NCI-H524 treated with DMSO at 0.1 percent for 48 hours (cell line): ENCODE measurements at regions not wholly inside any gene's neighbourhood (a gene's known extent, or its start where the extent isn't known, plus 50 kb on each side); places are given as distances from the start of the nearest gene placed in this dataset.

ENCODE experiments used
- DNase-seq: peaks from one replicate; lab custom pipeline; 2025; lab: John Stamatoyannopoulos, UW

DNA sequence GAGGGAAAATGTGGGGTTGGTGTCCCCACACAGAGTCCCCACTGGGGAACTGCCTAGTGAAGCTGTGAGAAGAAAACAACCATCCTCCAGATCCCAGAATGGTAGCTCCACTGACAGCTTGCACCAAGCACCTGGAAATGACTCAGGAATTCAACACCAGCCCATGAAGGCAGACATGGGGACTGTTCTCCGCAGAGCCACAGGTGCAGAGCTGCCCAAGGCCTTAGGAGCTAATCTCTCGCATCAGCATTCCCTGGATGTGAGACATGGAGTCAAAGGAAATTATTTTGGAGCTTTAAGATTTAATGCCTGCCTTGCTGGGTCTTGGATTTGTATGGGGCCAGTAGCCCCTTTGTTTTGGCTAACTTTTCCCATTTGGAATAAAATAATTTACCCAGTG, 367.9 kb downstream of the FAM133A start:
- DNase-seq = no peak

DNA sequence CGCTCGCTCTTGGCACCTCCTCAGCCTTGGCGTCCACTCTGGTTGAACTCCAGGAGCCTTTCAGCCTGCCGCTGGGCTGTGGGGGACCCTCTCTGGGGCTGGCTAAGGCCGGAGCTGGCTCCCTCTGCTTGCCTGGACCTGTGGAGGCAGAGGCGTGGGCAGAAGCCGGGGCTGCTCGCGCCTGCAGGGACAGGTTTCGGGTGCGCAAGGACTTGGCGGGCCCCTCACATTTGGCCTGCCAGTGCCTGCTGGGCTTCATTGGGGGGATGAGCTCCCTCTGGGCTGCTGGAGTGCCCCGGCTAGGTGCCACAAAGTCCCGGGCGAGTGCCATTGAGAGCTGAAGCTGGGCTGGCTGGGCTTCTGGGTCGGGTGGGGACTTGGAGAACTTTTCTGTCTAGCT, 371.7 kb downstream of the FAM133A start:
- DNase-seq = no peak

DNA sequence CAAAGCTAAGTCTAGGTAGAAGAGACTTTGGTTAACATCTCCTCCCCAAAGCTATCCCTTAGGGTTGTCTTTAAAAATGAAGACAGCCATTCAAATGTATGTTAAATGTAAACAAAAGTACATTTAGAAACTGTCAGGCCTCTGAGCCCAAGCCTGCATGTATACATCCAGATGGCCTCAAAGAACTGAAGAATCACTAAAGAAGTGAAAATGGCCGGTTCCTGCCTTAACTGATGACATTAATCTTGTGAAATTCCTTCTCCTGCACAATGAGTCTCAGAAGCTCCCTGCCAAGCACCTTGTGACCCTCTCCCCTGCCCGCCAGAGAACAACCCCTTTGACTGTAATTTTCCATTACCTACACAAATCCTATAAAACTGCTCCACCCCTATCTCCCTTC, 377.9 kb downstream of the FAM133A start:
- DNase-seq = no peak

DNA sequence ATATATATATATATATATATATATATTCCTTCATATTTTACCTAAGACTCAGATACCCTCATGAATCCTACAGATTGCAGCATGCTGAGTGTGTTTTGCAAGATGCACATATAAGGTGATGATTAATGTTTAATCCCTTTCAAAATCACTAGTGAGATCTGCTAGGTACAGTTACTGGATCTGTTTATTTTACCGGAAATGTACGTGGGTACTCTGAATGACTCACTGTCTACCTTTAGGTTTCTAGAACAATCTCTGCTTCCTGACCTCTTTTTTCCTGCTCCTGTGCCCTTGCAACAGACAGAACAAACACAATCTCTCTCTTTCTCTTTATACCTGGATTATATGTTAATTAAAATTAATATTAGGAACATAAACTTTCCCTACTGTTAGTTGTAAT, 379.6 kb downstream of the FAM133A start:
- DNase-seq = no peak

DNA sequence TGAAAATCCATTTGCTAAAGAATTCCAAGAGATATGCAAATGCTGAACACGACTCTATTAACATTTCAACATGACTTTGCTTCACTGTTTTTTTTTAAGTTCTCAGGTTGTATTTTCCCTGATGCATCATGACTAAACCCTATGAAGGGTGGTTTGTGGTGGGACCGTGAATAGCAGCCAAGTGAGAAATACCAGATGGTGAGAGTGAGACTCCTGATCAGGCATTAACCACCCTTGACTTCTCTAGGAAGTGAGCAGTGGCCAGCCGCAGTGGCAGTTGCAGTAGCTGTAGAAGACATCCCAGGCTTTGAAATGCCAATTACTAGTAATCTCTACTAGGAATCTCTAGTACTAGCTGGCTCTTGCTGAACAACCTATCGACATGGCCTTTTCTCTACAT, 383.4 kb downstream of the FAM133A start:
- no peak for DNase-seq

DNA sequence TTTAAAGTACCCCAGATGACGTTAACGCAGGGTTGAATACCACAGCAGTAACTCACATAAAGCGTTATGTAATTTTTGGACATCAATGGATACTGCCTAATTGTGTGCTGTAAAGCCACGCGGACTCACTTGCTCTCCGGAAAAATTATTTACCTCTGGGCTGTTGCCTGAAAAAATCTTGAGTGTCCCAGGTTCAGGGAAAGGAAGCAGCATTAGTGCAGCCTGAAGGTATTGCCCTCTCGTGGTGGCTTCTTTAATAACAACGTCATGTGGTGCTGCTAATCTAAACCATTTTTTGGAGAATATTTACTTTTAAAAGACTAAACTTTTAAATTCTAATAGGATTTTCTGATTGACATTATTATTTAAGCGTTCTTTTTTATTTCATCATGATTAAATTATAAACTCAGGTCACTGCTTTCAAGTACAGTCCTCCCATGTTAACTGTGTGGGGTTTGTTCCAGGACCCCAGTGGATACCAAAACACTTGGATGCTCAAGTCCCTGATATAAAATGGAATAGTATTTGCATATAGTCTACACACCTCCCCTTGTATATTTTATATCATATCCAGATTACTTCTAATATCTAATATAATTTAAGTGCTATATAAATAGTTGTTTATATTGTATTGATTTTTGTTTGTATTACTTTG, 384.8 kb downstream of the FAM133A start:
- DNase-seq = no peak

DNA sequence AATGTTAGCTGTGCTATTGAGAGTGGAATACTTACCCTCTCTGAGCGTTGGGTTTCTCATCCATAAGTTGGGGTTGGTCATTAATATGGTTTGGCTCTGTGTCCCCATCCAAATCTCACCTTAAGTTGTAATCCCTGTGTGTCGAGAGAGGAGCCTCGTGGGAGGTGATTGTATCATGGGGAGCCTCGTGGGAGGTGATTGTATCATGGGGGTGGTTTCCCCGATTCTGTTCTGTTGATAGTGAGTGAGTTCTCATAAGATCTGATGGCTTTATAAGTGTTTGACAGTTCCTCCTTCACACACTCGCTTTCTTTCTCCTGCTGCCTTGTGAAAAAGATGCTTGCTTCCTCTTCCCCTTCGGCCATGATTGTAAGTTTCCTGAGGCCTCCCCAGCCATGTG, 391.1 kb downstream of the FAM133A start:
- no peak for DNase-seq

DNA sequence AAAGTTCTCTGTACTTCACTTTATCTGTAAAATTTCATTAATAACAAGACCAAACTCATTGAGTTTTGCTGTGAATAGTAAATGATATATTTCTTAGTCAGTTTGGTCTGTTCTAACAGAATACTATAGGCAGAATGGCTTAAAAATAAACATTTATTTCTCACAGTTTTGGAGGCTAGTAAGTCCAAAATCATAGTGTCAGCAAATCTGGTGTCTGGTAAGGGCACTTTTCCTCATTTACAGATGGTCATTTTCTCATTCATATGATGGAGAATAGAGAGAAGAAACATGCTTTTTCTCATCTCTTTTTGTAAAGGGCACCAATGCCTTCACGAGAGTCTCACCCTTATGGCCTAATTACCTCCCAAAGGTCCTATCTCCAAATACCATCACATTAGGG, 415.1 kb downstream of the FAM133A start:
- no peak for DNase-seq

DNA sequence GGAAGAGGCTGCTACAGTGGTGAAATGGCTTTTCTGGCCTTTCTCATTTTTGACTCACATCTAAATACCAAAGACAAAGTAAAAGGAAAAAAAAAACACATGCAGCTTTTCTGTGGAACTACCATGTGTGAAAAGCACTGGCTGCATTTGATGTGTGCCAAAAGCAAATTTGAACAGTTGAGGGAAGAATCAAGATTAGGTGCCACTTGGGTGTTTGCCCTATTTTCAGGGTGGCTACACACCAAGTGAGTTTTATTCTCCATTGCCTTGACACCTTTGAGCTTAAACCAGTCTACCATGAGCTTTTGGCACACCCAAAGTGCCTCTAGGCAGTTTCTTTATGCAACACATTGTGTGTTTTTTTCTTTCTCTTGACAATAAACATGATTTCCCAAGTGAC, 423.9 kb downstream of the FAM133A start:
- DNase-seq = no peak

DNA sequence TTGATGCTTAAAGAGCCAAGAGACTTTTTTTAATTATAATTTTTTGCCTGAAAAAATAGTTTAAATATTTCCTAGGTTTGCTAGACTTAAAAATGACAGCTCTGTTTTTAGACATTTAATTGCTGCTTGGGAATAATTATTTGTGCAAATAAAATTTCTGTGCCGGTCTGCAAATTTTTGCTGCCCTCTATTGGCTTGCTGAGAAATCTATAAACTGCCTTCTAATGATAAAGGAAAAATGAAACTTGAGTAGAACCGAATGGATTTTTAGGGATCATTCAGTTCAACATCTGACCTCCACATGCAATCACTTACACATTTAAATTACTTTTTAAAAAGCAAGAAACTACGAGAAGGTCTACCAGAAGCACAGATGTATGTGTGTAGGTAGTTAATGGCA, 434.0 kb downstream of the FAM133A start:
- no peak for DNase-seq

DNA sequence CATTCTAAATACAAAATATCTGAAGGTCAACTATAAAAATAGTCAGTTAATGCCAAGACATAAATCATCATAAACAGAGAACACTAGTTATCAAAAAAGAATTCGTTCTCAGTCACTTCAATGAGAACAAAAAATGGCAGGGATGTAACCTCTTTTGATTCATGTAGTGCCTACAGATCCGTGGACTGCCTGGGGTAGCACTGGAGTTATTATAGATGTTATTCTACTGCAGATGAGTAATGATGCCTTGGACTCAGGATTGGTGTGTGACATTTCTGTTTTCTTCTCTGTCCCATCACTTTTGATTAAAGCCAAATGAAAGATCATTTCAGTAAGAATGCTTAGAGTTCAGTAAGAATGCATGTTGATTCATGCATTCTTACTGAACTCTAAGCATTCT, 440.4 kb downstream of the FAM133A start:
- no peak for DNase-seq

DNA sequence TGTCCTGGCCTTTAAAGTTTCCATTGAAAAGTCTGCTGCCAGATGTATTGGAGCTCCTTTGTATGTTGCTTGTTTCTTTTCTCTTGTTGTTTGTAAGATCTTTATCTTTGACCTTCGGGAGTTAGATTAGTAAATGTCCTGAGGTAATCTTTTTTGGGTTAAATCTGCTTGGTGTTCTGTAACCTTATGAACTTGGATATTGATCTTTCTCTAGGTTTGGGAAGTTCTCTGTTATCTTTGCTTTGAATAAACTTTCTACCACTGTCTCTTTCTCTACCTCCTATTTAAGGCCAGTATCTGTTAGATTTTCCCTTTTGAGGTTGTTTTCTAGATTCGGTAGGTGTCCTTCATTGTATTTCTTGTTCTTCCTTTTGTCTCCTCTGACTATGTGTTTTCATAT, 447.8 kb downstream of the FAM133A start:
- no peak for DNase-seq

DNA sequence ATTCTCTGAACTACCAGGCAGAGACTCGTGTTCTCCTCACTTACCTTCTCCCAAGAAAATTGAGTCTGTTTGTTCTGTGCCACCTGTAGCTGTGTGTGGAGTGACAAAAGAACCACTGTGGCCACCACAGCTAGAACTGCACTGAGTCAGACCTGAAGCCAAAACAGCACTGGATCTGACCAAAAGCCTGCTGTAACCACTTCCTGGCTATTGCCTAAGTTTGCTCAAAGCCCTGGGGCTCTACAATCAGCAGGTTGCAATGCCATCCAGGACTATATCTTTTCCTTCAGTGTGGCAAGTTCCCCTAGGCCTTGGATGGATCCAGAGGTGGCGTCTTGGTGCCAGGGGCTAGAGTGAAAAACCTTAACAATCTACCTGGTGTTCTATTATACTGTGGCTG, 449.1 kb downstream of the FAM133A start:
- DNase-seq = no peak

DNA sequence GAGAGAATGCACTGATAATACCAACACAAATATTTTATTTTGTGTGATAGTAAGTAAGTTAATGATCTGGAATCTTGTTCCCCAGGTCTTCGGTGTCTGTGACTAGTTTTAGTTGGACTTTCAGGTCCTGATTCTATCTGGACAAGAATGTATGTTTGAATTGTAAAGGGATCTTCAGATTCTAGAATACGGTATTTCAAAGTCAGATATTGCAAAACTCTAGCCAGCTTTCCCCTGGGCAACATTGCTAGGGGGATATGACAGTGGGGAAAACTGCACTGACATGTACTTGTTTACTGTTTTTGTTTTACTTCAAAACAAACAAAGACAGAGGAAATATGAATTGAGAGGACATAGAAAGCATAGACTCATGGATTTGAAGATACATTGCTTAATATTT, 489.0 kb downstream of the FAM133A start:
- no peak for DNase-seq

DNA sequence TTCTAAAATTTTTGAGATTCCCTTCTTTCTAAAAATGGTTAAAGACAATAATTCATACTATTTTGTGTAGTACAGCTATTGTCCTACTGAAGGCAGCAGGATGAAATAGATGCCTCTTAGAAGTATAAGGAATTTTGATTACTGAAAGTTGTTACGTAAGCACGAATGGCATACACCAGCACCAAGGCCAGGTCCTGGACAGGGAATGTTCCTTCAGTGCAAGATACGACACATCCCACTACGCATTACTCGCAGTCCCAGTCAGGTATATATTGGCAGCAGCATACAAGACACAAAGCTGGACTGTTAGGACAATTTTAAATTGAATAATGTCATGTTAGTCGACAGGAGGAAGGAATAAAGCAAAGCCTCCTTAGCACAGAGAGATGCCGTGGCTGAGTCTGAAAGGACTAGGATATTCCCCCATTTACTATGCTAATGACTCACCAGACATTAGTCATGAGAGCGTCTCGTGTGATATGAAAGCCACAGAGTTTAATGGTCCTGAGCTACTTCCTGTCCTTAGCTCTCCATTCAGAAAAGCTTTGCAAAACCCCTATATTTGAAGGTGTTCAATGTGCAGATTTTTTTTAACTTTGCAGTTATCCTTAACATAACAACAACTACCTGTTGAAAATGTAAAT, 504.3 kb downstream of the FAM133A start:
- no peak for DNase-seq

DNA sequence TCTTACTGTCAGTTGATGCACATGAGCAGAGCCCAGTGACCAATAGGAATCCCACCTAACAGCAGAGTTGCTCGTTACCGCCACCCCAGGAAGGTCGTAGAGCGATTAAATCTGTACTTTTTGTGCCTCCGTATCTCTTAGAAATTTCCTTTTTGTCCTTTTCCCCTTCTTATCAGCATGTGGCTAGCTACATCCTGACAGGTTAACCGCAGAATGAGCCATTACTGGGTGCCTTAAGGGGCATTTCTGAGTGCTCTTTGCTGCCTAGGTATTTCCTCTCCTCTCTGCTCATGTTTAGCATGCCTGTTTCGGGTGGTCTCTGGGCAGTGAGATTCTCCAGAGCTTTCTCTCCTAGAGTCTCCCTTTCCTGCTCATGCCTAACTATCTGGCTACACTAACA, 530.5 kb downstream of the FAM133A start:
- DNase-seq = no peak

DNA sequence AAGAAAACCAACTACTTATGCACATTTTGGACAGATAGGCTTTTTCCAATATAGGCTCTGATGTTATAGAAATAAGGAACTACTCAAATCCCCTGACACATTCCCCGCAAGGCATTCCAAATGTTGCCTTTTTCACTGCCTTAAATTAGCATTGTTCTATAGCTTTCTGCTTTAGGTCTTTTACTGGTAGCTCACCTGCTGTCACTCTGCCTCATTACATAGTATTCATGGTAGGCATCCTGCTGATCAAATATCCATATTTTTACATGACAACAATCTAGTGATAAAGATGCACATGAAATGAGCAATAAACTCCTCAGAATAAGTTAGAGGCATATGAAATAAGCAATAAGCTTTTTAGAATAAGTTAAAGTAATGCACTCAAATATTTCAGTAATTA, 542.7 kb downstream of the FAM133A start:
- no peak for DNase-seq

DNA sequence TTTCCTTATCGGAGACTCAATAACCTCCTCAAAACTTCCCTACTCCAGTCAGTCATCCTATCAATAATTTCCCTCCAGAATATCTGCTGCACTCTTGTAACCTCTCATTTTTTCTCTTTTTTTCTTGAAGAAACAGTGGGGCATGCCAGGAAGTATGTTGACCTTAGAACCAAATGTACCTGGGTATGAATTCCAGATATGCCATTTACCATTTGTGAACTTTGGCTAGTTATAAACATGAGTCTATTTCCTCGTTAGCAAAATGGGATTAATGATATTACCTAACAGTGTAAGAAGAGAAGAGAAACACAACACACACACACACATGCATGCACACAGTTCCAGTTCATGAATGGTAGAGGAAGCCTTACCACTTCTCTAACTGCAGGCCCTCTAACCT, 578.2 kb downstream of the FAM133A start:
- no peak for DNase-seq

DNA sequence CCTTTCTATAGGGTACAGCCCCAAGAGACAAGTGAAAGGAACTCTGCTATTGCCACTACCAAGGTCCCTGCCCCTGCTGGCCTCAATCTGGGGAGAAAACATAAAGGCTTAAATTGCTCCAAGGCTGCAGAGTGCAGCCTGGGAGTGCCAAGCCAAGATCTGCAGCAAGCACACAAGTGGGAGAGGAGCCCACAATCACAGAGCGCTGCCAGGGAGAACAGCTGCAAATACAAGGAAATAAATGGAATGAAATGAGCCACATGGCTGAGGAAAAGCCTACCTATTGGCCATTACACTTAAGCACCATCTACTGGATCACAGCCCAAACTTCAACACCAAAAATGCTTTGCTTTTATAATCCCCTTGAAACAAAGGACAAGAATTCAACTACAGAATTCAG, 582.4 kb downstream of the FAM133A start:
- DNase-seq = no peak

DNA sequence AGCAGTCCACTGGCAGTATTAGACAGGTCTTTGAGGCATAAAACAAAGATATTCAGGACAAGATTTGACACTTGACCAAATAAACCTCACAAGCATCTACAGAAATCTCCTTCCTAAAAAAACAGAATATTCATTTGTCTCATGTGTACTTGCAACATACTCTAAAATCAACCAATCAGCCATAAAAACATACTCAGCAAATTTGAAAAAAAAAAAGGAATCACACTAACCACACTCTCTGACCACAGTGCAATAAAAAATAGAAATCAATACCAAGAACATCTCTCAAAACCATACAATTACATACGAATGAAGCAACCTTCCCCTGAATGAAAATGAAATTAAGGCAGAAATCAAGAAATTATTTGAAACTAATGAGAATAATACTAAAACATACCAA, 591.3 kb downstream of the FAM133A start:
- DNase-seq = no peak

DNA sequence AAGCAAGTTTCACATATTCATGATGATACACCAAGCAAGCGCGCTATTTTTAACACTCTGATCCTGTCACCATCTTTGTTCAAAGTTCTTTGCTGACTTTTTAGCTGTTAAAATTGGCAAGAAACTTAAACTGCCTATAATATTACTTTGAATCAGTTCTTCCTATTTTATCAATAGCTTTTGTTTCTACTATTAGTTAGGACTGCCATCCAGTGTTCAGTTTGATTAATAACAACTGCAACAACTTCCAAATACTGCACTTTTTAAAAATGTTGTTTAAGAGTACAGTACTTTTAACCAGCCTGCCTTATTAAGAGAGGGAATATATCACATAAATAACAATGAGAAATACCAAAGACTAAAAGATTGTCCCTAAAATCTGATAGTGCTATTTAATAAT, 614.3 kb downstream of the FAM133A start:
- DNase-seq = no peak

DNA sequence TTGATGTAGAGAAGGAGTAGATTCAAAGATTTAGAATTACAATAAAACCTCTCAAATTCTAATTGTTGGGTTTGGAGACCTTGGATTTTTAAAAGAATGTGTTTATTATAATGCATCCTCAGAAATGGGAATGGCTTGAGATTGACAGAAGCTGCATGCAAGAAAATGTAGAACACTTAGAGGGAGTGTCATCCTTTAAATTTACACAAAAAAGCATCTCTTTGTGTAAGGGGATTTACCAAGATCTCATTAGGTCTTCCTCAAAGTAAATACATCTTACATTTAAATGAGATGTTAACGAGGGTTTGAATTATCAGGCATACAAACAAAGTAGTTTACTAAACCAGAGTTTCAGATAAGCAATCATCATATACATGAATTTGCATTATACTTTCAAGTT, 615.0 kb downstream of the FAM133A start:
- DNase-seq = no peak

DNA sequence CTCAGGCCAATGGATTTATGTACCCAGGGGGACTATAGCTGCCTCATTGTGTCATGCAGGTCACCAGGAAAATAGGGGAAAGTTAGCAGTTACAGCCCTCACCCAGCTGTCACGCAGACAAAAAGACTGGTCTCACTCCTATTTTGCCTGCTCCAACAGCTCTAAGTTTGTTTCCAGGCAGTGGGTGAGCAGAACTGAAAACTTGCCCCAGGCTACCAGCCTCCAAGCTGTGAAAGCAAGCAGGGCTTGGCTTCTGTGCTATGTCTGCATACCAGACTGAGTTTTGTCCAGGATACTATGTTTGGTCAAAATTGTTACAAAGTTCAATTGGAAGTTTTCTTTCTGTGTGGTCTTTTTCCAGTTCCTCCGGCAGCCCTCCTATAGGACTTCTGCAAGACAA, 628.4 kb downstream of the FAM133A start:
- DNase-seq = no peak

DNA sequence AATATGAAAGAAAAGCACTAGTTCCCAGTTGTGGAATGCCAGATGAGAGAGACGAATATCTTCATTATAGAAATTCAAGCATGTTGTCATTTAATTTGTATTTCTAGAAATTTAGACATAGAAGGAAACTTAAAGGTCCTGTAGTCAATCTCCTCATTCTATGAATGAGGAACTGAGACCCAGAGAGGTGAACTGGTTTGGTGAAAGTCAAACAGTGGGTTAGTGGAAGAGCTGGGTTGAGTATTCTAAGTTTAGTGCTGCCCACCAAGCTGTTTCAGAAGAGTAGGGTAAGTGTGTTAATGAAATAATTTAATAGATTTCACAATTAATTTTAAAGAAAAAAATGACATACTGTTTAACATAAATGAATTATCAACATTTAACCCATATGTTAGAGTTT, 655.2 kb downstream of the FAM133A start:
- DNase-seq = no peak
